GM12878 (cell line): ENCODE measurements at regions not wholly inside any gene's neighbourhood (a gene's known extent, or its start where the extent isn't known, plus 50 kb on each side); places are given as distances from the start of the nearest gene placed in this dataset.

Experiments used
- ATAC-seq: fragments of 200-7000 bp; cut with Tn5 transposase; 3 replicates; pipeline ENCODE4 v1.9.1; 2020; ENCODE audit warnings: mild to moderate bottlenecking, moderate library complexity
- BruUV-seq: library from RNA; stranded (reverse); fragments of 400-500 nt; replicated peaks from 2 replicates; lab custom pipeline; 2021; lab: Mats Ljungman, UMichigan
- CTCF ChIA-PET: fragments of 300-600 bp; sonication (Branson Sonifier 250); formaldehyde crosslinking; extraction: SDS; loops from one replicate; lab custom pipeline; 2021; ENCODE audit warnings: inconsistent platforms; lab: Yijun Ruan, JAX
- POLR2A ChIA-PET: fragments of 350-600 bp; formaldehyde crosslinking; extraction: SDS; loops from one replicate; lab custom pipeline; 2021; ENCODE audit warnings: inconsistent platforms; lab: Charles Lee
- RAD21 ChIA-PET: fragments of 300-600 bp; sonication (Branson Sonifier 250); formaldehyde crosslinking; loops from one replicate; lab custom pipeline; 2023; ENCODE audit warnings: antibody characterized with exemption; ENCODE audit not compliant: unreplicated experiment; lab: Charles Lee
- SMC1A ChIA-PET: fragments of 300-600 bp; sonication (Branson Sonifier 250); formaldehyde crosslinking; loops from one replicate; lab custom pipeline; 2023; ENCODE audit not compliant: unreplicated experiment, uncharacterized antibody; lab: Charles Lee
- DNase-seq: peaks from one replicate; pipeline ENCODE4 v3.0.0-alpha.2; 2011; ENCODE audit warnings: low read depth, low spot score
- FAIRE-seq: peaks from 3 replicates; lab custom pipeline; 2011; peaks lifted over from hg19 to GRCh38; lab: Jason Lieb, UNC
- H2AFZ ChIP-seq: 2 replicates; pipeline ENCODE4 v1.6.0; 2011; ENCODE audit warnings: low read depth, low read length, control low read depth; ENCODE audit not compliant: control insufficient read depth
- H3K27ac ChIP-seq: 2 replicates; pipeline ENCODE4 v1.5.1; 2011; ENCODE audit warnings: control low read depth; ENCODE audit not compliant: control insufficient read depth, insufficient read depth
- H3K27me3 ChIP-seq, 2 experiments: replicated peaks in 1 of 2; 2 replicates each; pipeline versions ENCODE4 v1.6.0 to v1.6.1; 2011; ENCODE audit warnings: low read length in 1 of 2; ENCODE audit not compliant: control insufficient read depth in 2 of 2, insufficient read depth in 2 of 2
- H3K36me3 ChIP-seq, 2 experiments: 2 replicates each; pipeline ENCODE4 v1.5.1; 2011; ENCODE audit warnings: low read length in 1 of 2; ENCODE audit not compliant: control insufficient read depth in 2 of 2, insufficient read depth in 2 of 2
- H3K4me1 ChIP-seq: 2 replicates; pipeline ENCODE4 v1.6.1; 2011; ENCODE audit warnings: mild to moderate bottlenecking, low read length, moderate library complexity, mixed read lengths; ENCODE audit not compliant: control insufficient read depth, insufficient read depth
- H3K4me2 ChIP-seq: 2 replicates; pipeline ENCODE4 v1.6.0; 2011; ENCODE audit warnings: control low read depth; ENCODE audit not compliant: control insufficient read depth, insufficient read depth
- H3K4me3 ChIP-seq: fragments of 200-600 bp; sonication (generic); 2 replicates; pipeline ENCODE4 v1.5.1; 2016
- H3K79me2 ChIP-seq: 2 replicates; pipeline ENCODE4 v1.6.0; 2011; ENCODE audit warnings: low read length; ENCODE audit not compliant: control insufficient read depth, insufficient read depth
- H3K9ac ChIP-seq: 2 replicates; pipeline ENCODE4 v1.8.0; 2011; ENCODE audit warnings: low read length, control low read depth, mixed read lengths; ENCODE audit not compliant: control insufficient read depth, insufficient read depth
- H3K9me3 ChIP-seq: replicated peaks from 3 replicates; pipeline ENCODE4 v1.5.1; 2011; ENCODE audit warnings: mild to moderate bottlenecking, low read length; ENCODE audit not compliant: control insufficient read depth, insufficient read depth
- H4K20me1 ChIP-seq: 2 replicates; pipeline ENCODE4 v1.6.0; 2011; ENCODE audit not compliant: control insufficient read depth, insufficient read depth
- CEBPZ ChIP-seq: fragments of 150-350 bp; IDR thresholded peaks from 2 replicates; pipeline ENCODE4 v1.6.1; 2016; ENCODE audit warnings: low read depth, low read length
- EGR1 ChIP-seq, 2 experiments: IDR thresholded peaks; 1 replicate in 1 of 2; 2 replicates in 1 of 2; pipeline ENCODE4 v1.6.1; 2011 to 2012; ENCODE audit warnings: low read depth in 2 of 2, low read length in 2 of 2, borderline replicate concordance in 1 of 2, mild to moderate bottlenecking in 1 of 2, moderate library complexity in 1 of 2
- LARP7 ChIP-seq: fragments of 450-650 bp; IDR thresholded peaks from 2 replicates; pipeline ENCODE4 v1.6.1; 2017; ENCODE audit warnings: mild to moderate bottlenecking
- MYC ChIP-seq: IDR thresholded peaks from 2 replicates; pipeline ENCODE4 v1.6.1; 2011; ENCODE audit warnings: mild to moderate bottlenecking, low read length, moderate library complexity, inconsistent platforms; ENCODE audit not compliant: insufficient read depth, insufficient replicate concordance, insufficient read length, severe bottlenecking
- RBBP5 ChIP-seq: fragments of 200-600 bp; sonication (generic); conservative IDR thresholded peaks from 2 replicates; pipeline ENCODE4 v1.6.1; 2016
- REST ChIP-seq: IDR thresholded peaks from 2 replicates; pipeline ENCODE4 v1.6.1; 2012; ENCODE audit warnings: mild to moderate bottlenecking, low read depth, low read length
- TAF1 ChIP-seq: IDR thresholded peaks from 2 replicates; pipeline ENCODE4 v1.6.1; 2011; ENCODE audit warnings: mild to moderate bottlenecking, low read depth, low read length, borderline replicate concordance
- YBX1 ChIP-seq: fragments of 450-650 bp; IDR thresholded peaks from 2 replicates; pipeline ENCODE4 v1.6.1; 2016; ENCODE audit warnings: antibody characterized with exemption
- WGBS: methylation state at CpG from one replicate; pipeline ENCODE4 v1.1.6; 2016; ENCODE audit warnings: low lambda C conversion rate; ENCODE audit not compliant: insufficient replicate concordance, insufficient coverage; ENCODE audit errors: missing lambda C conversion rate; 5-methylcytosine and 5-hydroxymethylcytosine counted together
- in situ Hi-C: fragments of 300-500 bp; cut with MboI; formaldehyde crosslinking; loops from 9 replicates; pipeline ENCODE4 v1.14.3; 2018; ENCODE audit warnings: mixed read lengths
- intact Hi-C: fragments of 100-400 bp; cut with micrococcal nuclease; formaldehyde crosslinking; loops from one replicate; pipeline ENCODE4 v1.14.2; 2022; ENCODE audit not compliant: unreplicated experiment

GRCh38 chr3:152122851-152123250 is 145.9 kb upstream of the MBNL1 start:
- SMC1A ChIA-PET, result interaction anchor here (0.7 to 0.9 kb wide), 2 partner anchors 54 to 309 kb away, joined by 3 read pairs; no protein-coding TSS in a partner anchor
- Histone ChIP-seq H3K27ac (no peak overlapping the region), H3K36me3 (no peaks in the 10 kb centered on the region)
- ATAC-seq, result no peak
- no peak for TF ChIP-seq RBBP5
- TF ChIP-seq MYC, result no peak
- TF ChIP-seq, all 136 proteins: peak for 0
- ChIA-PET POLR2A (no interaction called here), RAD21 (no interaction called here), CTCF (interaction anchor here (1.0 kb wide), 1 partner anchor 321 kb away, joined by 4 read pairs; no protein-coding TSS in a partner anchor)
- no peak overlapping the region for H2AFZ ChIP-seq
- no peak for FAIRE-seq
- H4K20me1 ChIP-seq, result no peaks in the 10 kb centered on the region
- in situ Hi-C loops, result no loop called here
- no peak overlapping the region for H3K9ac ChIP-seq
- DNase-seq, result no peak
- H3K4me1 ChIP-seq, result peaks cover 16% of the 10 kb centered on the region
- H3K9me3 ChIP-seq, result no peaks in the 10 kb centered on the region; the same call in 2 of the 3 replicates
- H3K4me3 ChIP-seq, result no peak overlapping the region
- no peaks in the 10 kb centered on the region for H3K27me3 ChIP-seq
- H3K4me2 ChIP-seq, result no peak overlapping the region
- no TSS peak for BruUV-seq
- no peaks in the 10 kb centered on the region for H3K79me2 ChIP-seq
- WGBS, result 86% methylated on average over 5 of the region's 5 CpGs
- intact Hi-C loops, result no loop called here

GRCh38 chr3:152123457-152123856 is 145.3 kb upstream of the MBNL1 start:
- Histone ChIP-seq H3K27me3 (no peaks in the 10 kb centered on the region), H2AFZ (no peak overlapping the region), H3K27ac (no peak overlapping the region), H3K9me3 (no peaks in the 10 kb centered on the region; the same call in 2 of the 3 replicates), H3K4me3 (no peak overlapping the region), H3K4me1 (peaks cover 16% of the 10 kb centered on the region), H3K79me2 (no peaks in the 10 kb centered on the region), H3K9ac (no peak overlapping the region), H4K20me1 (no peaks in the 10 kb centered on the region), H3K36me3 (no peaks in the 10 kb centered on the region), H3K4me2 (no peak overlapping the region)
- ATAC-seq, result no peak
- no peak for DNase-seq
- 100% methylated on average over 1 of the region's 1 CpG for WGBS
- SMC1A ChIA-PET, result interaction anchor here (0.7 to 0.9 kb wide), 2 partner anchors 53 to 308 kb away, joined by 3 read pairs; no protein-coding TSS in a partner anchor
- FAIRE-seq, result no peak
- in situ Hi-C loops, result no loop called here
- TF ChIP-seq LARP7 (no peak), YBX1 (no peak), REST (no peak), TAF1 (no peak), EGR1 (IDR thresholded peaks at IDR 0.05; ENCODE audit: borderline replicate concordance in 1 of 2, low read depth in 2 of 2, low read length in 2 of 2) (no peak), CEBPZ (no peak)
- CTCF ChIA-PET, result interaction anchor here (1.0 kb wide), 1 partner anchor 320 kb away, joined by 4 read pairs; no protein-coding TSS in a partner anchor
- intact Hi-C loops, result no loop called here
- no TSS peak for BruUV-seq
- POLR2A ChIA-PET, result no interaction called here
- RAD21 ChIA-PET, result no interaction called here
